Amniotic stem cell (primary cell): ENCODE measurements at regions not wholly inside any gene's neighbourhood (a gene's known extent, or its start where the extent isn't known, plus 50 kb on each side); places are given as distances from the start of the nearest gene placed in this dataset.

Experiments
- DNase-seq: peaks from one replicate; lab custom pipeline; 2025; lab: John Stamatoyannopoulos, UW

- no peak for DNase-seq
These were observed 483.9 kb downstream of the SH2D4B start for GRCh38 chr10:81021428-81022129.

GRCh38 chr10:81026591-81026990 lies 488.9 kb downstream of the SH2D4B start:
- DNase-seq: no peak

GRCh38 chr10:81027223-81027622 lies 489.5 kb downstream of the SH2D4B start:
- no peak for DNase-seq

GRCh38 chr10:81027706-81028105 lies 490.0 kb downstream of the SH2D4B start:
- no peak for DNase-seq

- no peak for DNase-seq
These were observed 494.1 kb downstream of the SH2D4B start for GRCh38 chr10:81031774-81032173.

- no peak for DNase-seq
These were observed 496.7 kb downstream of the SH2D4B start for GRCh38 chr10:81034383-81034782.

- no peak for DNase-seq
These were observed 498.6 kb downstream of the SH2D4B start for GRCh38 chr10:81036257-81036656.

GRCh38 chr10:81040031-81040430 lies 502.3 kb downstream of the SH2D4B start:
- DNase-seq: no peak

GRCh38 chr10:81040940-81041339 lies 503.2 kb downstream of the SH2D4B start:
- no peak for DNase-seq

GRCh38 chr10:81042647-81043046 lies 504.9 kb downstream of the SH2D4B start:
- no peak for DNase-seq

- no peak for DNase-seq
These were observed 527.8 kb downstream of the SH2D4B start for GRCh38 chr10:81065474-81065873.

GRCh38 chr10:81068460-81068859 lies 530.8 kb downstream of the SH2D4B start:
- DNase-seq: no peak

- DNase-seq: no peak
These were observed 533.5 kb downstream of the SH2D4B start for GRCh38 chr10:81071087-81071796.

- no peak for DNase-seq
These were observed 535.5 kb downstream of the SH2D4B start for GRCh38 chr10:81073155-81073554.

- no peak for DNase-seq
These were observed 544.4 kb downstream of the SH2D4B start for GRCh38 chr10:81081887-81082620.

- no peak for DNase-seq
These were observed 545.1 kb downstream of the SH2D4B start for GRCh38 chr10:81082621-81083376.

- DNase-seq: no peak
These were observed 555.4 kb downstream of the SH2D4B start for GRCh38 chr10:81093056-81093455.

- no peak for DNase-seq
These were observed 557.5 kb downstream of the SH2D4B start for GRCh38 chr10:81095238-81095637.

- no peak for DNase-seq
These were observed 558.9 kb downstream of the SH2D4B start for GRCh38 chr10:81096558-81096957.

- no peak for DNase-seq
These were observed 563.4 kb downstream of the SH2D4B start for GRCh38 chr10:81101062-81101461.

GRCh38 chr10:81104494-81104893 lies 566.8 kb downstream of the SH2D4B start:
- DNase-seq: no peak

- DNase-seq: no peak
These were observed 571.0 kb downstream of the SH2D4B start for GRCh38 chr10:81108516-81109199.
